RWPE2 (cell line): ENCODE measurements at regions not wholly inside any gene's neighbourhood (a gene's known extent, or its start where the extent isn't known, plus 50 kb on each side); places are given as distances from the start of the nearest gene placed in this dataset.

Experiments
- ATAC-seq: fragments of 200-7000 bp; cut with Tn5 transposase; 3 replicates; pipeline ENCODE4 v1.9.1; 2021; ENCODE audit warnings: low read depth
- DNase-seq: peaks from one replicate; pipeline ENCODE4 v3.0.0-alpha.2; 2020; ENCODE audit warnings: low spot score
- H3K27ac ChIP-seq: fragments of 450-650 bp; 2 replicates; pipeline ENCODE4 v1.5.1; 2017; ENCODE audit warnings: mild to moderate bottlenecking; ENCODE audit not compliant: poor library complexity, severe bottlenecking
- H3K27me3 ChIP-seq: fragments of 250-450 bp; sonication (Bioruptor Pico); 2 replicates; pipeline ENCODE4 v1.5.1; 2021; ENCODE audit warnings: mild to moderate bottlenecking, moderate library complexity; ENCODE audit not compliant: insufficient read depth, poor library complexity, severe bottlenecking
- H3K36me3 ChIP-seq: fragments of 250-450 bp; sonication (Bioruptor Pico); 2 replicates; pipeline ENCODE4 v1.5.1; 2020; ENCODE audit warnings: low read depth, mild to moderate bottlenecking, moderate library complexity
- H3K4me1 ChIP-seq: fragments of 250-450 bp; sonication (Bioruptor Pico); 2 replicates; pipeline ENCODE4 v1.5.1; 2021; ENCODE audit warnings: mild to moderate bottlenecking, moderate library complexity; ENCODE audit not compliant: insufficient read depth, poor library complexity, severe bottlenecking
- H3K4me3 ChIP-seq: fragments of 250-450 bp; sonication (Bioruptor Pico); 2 replicates; pipeline ENCODE4 v1.5.1; 2021; ENCODE audit warnings: mild to moderate bottlenecking, moderate library complexity; ENCODE audit not compliant: severe bottlenecking
- H3K9me3 ChIP-seq: fragments of 250-450 bp; sonication (Bioruptor Pico); 2 replicates; pipeline ENCODE4 v1.5.1; 2021; ENCODE audit warnings: mild to moderate bottlenecking, moderate library complexity; ENCODE audit not compliant: severe bottlenecking
- TF ChIP-seq, protein P1 (sequence below): fragments of 450-650 bp; IDR thresholded peaks from one replicate; pipeline ENCODE4 v1.5.1; 2017; ENCODE audit warnings: mild to moderate bottlenecking, moderate library complexity; ENCODE audit not compliant: poor library complexity, severe bottlenecking

DNA sequence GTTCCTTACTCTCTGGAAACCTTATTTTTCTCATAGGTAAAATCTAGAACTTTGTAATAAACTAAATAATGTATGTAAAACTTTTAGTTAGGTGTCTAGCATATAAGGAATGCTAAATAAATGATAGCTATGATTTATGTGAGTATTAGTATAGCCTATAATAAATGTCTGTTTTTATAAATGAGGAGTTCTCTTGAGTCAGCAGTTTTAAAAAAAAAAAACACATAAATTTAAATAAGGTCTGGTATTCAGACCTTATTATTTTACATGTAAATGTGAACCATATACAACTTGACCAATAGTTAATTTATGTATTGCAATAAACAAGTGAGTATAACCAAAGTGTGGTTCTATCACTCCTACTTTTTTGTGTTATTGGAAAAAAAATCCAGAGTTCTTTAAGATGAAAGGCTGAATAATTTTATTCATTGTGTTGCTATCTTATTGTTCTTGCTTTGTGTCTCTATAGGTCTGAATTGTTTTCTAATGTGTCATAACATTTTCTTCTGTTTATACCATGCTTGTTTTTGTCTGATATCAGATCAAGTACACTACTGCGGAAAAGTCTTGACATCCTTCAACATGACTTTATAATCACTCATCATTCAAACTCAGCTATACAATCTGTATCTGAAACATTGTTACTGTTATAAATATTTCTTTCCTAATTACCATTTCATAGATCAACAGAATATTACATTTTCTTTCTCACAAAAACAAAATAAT lies 115.7 kb downstream of the RASSF9 start:
- DNase-seq (no peak), ATAC-seq (no peak)
- Histone ChIP-seq H3K4me1 (no peaks in the 10 kb centered on the region), H3K4me3 (no peak overlapping the region), H3K36me3 (no peaks in the 10 kb centered on the region), H3K9me3 (no peaks in the 10 kb centered on the region), H3K27me3 (no peaks in the 10 kb centered on the region), H3K27ac (no peak overlapping the region)
- TF ChIP-seq, protein P1, sequence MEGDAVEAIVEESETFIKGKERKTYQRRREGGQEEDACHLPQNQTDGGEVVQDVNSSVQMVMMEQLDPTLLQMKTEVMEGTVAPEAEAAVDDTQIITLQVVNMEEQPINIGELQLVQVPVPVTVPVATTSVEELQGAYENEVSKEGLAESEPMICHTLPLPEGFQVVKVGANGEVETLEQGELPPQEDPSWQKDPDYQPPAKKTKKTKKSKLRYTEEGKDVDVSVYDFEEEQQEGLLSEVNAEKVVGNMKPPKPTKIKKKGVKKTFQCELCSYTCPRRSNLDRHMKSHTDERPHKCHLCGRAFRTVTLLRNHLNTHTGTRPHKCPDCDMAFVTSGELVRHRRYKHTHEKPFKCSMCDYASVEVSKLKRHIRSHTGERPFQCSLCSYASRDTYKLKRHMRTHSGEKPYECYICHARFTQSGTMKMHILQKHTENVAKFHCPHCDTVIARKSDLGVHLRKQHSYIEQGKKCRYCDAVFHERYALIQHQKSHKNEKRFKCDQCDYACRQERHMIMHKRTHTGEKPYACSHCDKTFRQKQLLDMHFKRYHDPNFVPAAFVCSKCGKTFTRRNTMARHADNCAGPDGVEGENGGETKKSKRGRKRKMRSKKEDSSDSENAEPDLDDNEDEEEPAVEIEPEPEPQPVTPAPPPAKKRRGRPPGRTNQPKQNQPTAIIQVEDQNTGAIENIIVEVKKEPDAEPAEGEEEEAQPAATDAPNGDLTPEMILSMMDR, result no peak

DNA sequence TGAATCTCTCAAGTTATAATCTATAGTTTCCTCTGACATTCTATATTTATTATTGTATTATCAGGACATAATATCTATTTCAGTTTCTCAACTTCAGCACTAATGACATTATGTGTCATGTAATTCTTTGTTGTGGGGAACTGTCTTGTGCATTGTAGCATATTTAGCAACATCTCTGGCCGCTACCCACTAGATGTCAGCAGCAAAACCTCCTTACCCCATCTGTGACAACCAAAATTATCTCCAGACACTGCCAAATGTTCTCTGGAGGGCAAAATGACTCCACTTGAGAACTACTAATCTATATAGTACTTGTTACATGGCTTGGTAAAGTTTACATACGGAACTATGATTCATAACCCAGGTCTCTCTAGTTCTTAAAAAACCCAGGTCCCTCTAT lies 110.2 kb downstream of the RASSF9 start:
- Histone ChIP-seq H3K4me3 (no peak overlapping the region), H3K9me3 (no peaks in the 10 kb centered on the region), H3K36me3 (no peaks in the 10 kb centered on the region), H3K27me3 (no peaks in the 10 kb centered on the region), H3K27ac (no peak overlapping the region), H3K4me1 (no peaks in the 10 kb centered on the region)
- TF ChIP-seq, protein P1, result no peak
- no peak for DNase-seq
- no peak for ATAC-seq

DNA sequence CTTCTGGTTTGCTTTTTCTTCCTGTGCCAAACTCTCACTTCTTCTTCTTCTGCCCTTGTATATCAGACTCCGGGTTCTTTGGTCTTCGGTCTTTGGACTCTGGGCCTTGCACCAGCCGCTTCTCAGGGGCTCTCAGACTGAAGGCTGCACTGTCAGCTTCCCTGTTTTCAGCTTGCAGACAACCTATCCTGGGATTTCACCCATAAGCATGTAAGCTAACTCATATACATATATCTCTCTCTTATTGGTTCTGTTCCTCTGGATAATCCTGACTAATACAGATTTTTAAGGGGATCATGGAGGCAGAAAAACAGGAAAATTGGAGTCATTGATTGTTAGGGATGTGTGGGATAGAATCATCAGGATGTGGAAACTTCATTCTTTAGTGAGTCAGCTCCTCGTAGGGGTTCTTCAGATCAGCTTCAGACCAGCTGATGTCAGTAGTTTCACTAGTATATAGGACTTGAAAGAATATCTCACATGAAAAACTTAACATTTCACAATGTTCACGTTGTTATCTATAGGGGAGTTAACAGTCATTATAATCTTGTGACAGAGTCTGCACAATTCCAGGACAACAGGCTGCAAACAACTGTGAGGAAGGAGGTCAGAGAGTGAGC lies 102.9 kb downstream of the RASSF9 start:
- ATAC-seq, result no peak
- TF ChIP-seq, protein P1, result no peak
- no peak for DNase-seq
- no peaks in the 10 kb centered on the region for H3K4me1 ChIP-seq
- H3K9me3 ChIP-seq, result no peaks in the 10 kb centered on the region
- H3K27ac ChIP-seq, result no peak overlapping the region
- H3K4me3 ChIP-seq, result no peak overlapping the region
- no peaks in the 10 kb centered on the region for H3K36me3 ChIP-seq
- H3K27me3 ChIP-seq, result no peaks in the 10 kb centered on the region

DNA sequence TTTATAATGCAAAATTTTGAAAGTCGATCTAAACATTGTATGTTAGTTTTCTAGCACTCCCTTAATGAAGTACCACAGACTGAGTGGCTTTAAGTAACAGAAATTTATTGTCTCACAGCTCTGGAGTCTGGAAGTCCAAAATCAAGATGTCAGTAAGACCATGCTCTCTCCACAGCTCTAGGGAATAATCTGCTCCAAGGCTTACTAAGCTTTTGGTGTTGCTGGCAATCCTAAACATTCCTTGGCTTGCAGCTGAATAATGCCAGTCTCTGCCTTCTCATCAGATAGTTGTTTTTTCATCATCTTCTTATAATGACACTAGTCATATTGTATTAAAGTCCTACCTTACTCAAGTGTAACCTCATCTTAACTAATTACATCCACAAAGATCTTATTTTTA lies 102.2 kb downstream of the RASSF9 start:
- Histone ChIP-seq H3K4me1 (no peaks in the 10 kb centered on the region), H3K36me3 (no peaks in the 10 kb centered on the region), H3K27me3 (no peaks in the 10 kb centered on the region), H3K9me3 (no peaks in the 10 kb centered on the region), H3K27ac (no peak overlapping the region), H3K4me3 (no peak overlapping the region)
- ATAC-seq, result no peak
- TF ChIP-seq, protein P1, result no peak
- no peak for DNase-seq

DNA sequence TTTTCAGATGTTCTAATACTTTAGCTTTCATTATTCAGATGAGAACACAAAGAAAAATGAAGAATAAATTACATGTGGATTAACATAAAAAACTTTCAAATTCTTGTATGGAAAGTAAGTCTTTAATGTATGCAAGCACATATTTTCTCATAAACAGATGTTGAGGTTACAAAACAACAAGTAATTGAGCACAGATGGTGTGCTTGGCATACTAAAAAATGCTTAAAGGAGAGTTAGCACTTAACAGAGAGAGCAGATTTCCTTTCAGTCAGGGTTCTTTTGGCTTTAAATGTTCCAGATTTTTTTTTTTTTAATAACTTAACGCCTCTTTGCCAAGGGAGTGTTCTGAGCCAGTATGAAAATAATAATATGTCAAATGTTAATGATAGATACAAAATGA lies 96.0 kb downstream of the RASSF9 start:
- DNase-seq, result no peak
- Histone ChIP-seq H3K4me3 (no peak overlapping the region), H3K27ac (no peak overlapping the region), H3K4me1 (no peaks in the 10 kb centered on the region), H3K9me3 (no peaks in the 10 kb centered on the region), H3K36me3 (no peaks in the 10 kb centered on the region), H3K27me3 (no peaks in the 10 kb centered on the region)
- TF ChIP-seq, protein P1, result no peak
- no peak for ATAC-seq
